Keratinocyte (primary cell): ENCODE measurements at regions not wholly inside any gene's neighbourhood (a gene's known extent, or its start where the extent isn't known, plus 50 kb on each side); places are given as distances from the start of the nearest gene placed in this dataset.

Experiments
- EZH2 ChIP-seq: IDR thresholded peaks from one replicate; pipeline ENCODE4 v1.6.1; 2012; ENCODE audit warnings: inconsistent platforms, mild to moderate bottlenecking, low read length, moderate library complexity
- TF ChIP-seq, protein P1 (sequence below), 3 experiments: IDR thresholded peaks in 1 of 3; conservative IDR thresholded peaks in 1 of 3; optimal IDR thresholded peaks in 1 of 3; 2 replicates in 2 of 3; 3 replicates in 1 of 3; pipeline versions ENCODE3 to v1.5.1; 2011; ENCODE audit warnings: low read length in 3 of 3, mild to moderate bottlenecking in 3 of 3, moderate library complexity in 2 of 3, control low read depth in 1 of 3, inconsistent platforms in 1 of 3; ENCODE audit not compliant: insufficient read depth in 2 of 3; ENCODE audit errors: extremely low read depth in 1 of 3

DNA sequence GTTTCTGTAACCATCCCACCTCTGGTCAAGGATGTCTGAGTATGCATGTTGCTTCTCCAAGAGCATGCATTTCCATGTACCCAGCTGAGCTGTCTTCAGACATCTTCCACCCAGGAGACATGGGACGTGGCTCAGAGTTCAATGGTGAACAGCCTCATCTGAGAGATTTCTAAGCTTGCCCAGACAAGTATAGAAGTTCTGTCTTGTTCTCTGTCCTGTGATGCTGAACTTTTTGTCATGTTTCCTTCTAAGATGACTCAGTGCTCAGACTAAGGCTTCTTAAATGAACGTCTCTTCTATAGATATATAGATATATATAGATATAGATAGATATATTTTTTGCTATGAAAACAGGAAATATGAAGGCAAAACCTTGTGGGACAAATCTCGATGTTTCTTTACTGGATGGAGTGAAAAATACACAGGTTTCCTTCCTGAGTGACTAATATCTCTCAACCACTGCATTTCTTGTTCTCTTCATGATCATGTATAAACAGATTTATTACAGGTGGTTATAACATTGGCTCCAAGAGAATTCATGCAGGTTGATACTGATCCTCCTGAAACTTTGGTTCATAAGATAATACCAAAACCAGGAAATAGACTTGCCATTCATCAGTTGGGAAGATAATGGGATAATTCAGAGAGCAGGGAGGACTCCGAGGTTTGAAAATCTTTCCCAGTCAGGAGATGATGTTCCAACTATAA, 168.2 kb downstream of the ZNF518B start:
- TF ChIP-seq, protein P1, sequence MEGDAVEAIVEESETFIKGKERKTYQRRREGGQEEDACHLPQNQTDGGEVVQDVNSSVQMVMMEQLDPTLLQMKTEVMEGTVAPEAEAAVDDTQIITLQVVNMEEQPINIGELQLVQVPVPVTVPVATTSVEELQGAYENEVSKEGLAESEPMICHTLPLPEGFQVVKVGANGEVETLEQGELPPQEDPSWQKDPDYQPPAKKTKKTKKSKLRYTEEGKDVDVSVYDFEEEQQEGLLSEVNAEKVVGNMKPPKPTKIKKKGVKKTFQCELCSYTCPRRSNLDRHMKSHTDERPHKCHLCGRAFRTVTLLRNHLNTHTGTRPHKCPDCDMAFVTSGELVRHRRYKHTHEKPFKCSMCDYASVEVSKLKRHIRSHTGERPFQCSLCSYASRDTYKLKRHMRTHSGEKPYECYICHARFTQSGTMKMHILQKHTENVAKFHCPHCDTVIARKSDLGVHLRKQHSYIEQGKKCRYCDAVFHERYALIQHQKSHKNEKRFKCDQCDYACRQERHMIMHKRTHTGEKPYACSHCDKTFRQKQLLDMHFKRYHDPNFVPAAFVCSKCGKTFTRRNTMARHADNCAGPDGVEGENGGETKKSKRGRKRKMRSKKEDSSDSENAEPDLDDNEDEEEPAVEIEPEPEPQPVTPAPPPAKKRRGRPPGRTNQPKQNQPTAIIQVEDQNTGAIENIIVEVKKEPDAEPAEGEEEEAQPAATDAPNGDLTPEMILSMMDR (optimal IDR thresholded peaks at IDR 0.05 in 1 of 3, IDR thresholded peaks at IDR 0.05 in 1 of 3, conservative IDR thresholded peaks at IDR 0.05 in 1 of 3; ENCODE audit: extremely low read depth in 1 of 3, insufficient read depth in 2 of 3, low read length in 3 of 3), result no peak
- TF ChIP-seq EZH2, result no peak
